IMR-90 (cell line): ENCODE measurements at regions not wholly inside any gene's neighbourhood (a gene's known extent, or its start where the extent isn't known, plus 50 kb on each side); places are given as distances from the start of the nearest gene placed in this dataset.

Experiments used
- CEBPB ChIP-seq: IDR thresholded peaks from 2 replicates; pipeline ENCODE4 v1.6.1; 2012; ENCODE audit warnings: low read depth, low read length, improper control_type of control experiment
- CHD1 ChIP-seq: IDR thresholded peaks from 2 replicates; pipeline ENCODE4 v1.6.1; 2012; ENCODE audit warnings: low read depth, low read length, improper control_type of control experiment
- FOS ChIP-seq: fragments of 150-350 bp; IDR thresholded peaks from 2 replicates; pipeline ENCODE4 v1.6.1; 2016; ENCODE audit warnings: low read depth, low read length
- MAFK ChIP-seq: IDR thresholded peaks from 2 replicates; pipeline ENCODE4 v1.6.1; 2012; ENCODE audit warnings: low read depth, low read length, improper control_type of control experiment
- MAZ ChIP-seq: IDR thresholded peaks from 2 replicates; pipeline ENCODE4 v1.6.1; 2012; ENCODE audit warnings: low read depth, mild to moderate bottlenecking, low read length, improper control_type of control experiment, moderate library complexity, borderline replicate concordance
- POLR2A ChIP-seq: IDR thresholded peaks from 2 replicates; pipeline ENCODE4 v1.6.1; 2012; ENCODE audit warnings: mild to moderate bottlenecking, low read depth, low read length
- RAD21 ChIP-seq: IDR thresholded peaks from 2 replicates; pipeline ENCODE4 v1.6.1; 2012; ENCODE audit warnings: low read length, improper control_type of control experiment
- RCOR1 ChIP-seq: IDR thresholded peaks from 2 replicates; pipeline ENCODE4 v1.6.1; 2012; ENCODE audit warnings: mild to moderate bottlenecking, low read length, improper control_type of control experiment; ENCODE audit not compliant: insufficient replicate concordance
- RFX5 ChIP-seq: IDR thresholded peaks from 2 replicates; pipeline ENCODE4 v1.8.0; 2012; ENCODE audit warnings: low read depth, mild to moderate bottlenecking, low read length, moderate library complexity
- SMC3 ChIP-seq: fragments of 150-350 bp; IDR thresholded peaks from 2 replicates; pipeline ENCODE4 v1.6.1; 2016; ENCODE audit warnings: low read depth, mild to moderate bottlenecking, antibody characterized with exemption, low read length, moderate library complexity
- TF ChIP-seq, protein P1 (sequence below): conservative IDR thresholded peaks from 2 replicates; pipeline ENCODE4 v1.5.1; 2012; ENCODE audit warnings: mild to moderate bottlenecking, low read depth, low read length, improper control_type of control experiment
- TF ChIP-seq, protein P2 (sequence below): fragments of 150-350 bp; IDR thresholded peaks from 2 replicates; pipeline ENCODE4 v1.6.1; 2016; ENCODE audit warnings: low read depth, mild to moderate bottlenecking, low read length, moderate library complexity, borderline replicate concordance
- TF ChIP-seq, protein P3 (sequence below): fragments of 150-350 bp; IDR thresholded peaks from 2 replicates; pipeline ENCODE4 v1.6.1; 2017; ENCODE audit warnings: mild to moderate bottlenecking, antibody characterized with exemption, low read length, low read depth

DNA sequence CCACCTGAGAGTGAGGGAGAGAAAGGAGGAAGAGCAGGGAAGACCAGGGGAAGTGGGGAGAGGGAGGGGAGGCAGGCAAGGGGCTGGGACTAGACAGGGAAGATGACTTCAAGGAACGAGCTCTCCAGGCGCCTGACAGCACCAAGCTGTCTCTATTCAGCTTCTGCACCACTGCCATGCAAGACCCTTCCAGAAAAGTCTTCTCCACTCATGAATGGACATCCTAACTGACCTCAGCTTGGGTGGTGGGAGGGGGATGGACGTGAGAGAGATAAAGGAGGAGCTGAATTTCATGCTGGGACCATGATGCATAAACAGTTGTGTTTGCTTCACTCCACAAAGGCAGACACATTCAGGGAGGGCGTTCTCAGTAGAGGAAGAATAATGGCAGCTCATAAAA lies 206.4 kb upstream of the ARL4C start:
- no peak for TF ChIP-seq POLR2A
- TF ChIP-seq, protein P1, sequence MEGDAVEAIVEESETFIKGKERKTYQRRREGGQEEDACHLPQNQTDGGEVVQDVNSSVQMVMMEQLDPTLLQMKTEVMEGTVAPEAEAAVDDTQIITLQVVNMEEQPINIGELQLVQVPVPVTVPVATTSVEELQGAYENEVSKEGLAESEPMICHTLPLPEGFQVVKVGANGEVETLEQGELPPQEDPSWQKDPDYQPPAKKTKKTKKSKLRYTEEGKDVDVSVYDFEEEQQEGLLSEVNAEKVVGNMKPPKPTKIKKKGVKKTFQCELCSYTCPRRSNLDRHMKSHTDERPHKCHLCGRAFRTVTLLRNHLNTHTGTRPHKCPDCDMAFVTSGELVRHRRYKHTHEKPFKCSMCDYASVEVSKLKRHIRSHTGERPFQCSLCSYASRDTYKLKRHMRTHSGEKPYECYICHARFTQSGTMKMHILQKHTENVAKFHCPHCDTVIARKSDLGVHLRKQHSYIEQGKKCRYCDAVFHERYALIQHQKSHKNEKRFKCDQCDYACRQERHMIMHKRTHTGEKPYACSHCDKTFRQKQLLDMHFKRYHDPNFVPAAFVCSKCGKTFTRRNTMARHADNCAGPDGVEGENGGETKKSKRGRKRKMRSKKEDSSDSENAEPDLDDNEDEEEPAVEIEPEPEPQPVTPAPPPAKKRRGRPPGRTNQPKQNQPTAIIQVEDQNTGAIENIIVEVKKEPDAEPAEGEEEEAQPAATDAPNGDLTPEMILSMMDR: no peak
- TF ChIP-seq, protein P2, sequence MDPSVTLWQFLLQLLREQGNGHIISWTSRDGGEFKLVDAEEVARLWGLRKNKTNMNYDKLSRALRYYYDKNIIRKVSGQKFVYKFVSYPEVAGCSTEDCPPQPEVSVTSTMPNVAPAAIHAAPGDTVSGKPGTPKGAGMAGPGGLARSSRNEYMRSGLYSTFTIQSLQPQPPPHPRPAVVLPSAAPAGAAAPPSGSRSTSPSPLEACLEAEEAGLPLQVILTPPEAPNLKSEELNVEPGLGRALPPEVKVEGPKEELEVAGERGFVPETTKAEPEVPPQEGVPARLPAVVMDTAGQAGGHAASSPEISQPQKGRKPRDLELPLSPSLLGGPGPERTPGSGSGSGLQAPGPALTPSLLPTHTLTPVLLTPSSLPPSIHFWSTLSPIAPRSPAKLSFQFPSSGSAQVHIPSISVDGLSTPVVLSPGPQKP: no peak
- TF ChIP-seq MAFK: no peak
- no peak for TF ChIP-seq SMC3
- no peak for TF ChIP-seq RCOR1
- TF ChIP-seq RFX5: no peak
- no peak for TF ChIP-seq RAD21
- no peak for TF ChIP-seq FOS
- TF ChIP-seq, protein P3, sequence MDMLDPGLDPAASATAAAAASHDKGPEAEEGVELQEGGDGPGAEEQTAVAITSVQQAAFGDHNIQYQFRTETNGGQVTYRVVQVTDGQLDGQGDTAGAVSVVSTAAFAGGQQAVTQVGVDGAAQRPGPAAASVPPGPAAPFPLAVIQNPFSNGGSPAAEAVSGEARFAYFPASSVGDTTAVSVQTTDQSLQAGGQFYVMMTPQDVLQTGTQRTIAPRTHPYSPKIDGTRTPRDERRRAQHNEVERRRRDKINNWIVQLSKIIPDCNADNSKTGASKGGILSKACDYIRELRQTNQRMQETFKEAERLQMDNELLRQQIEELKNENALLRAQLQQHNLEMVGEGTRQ: no peak
- no peak for TF ChIP-seq CEBPB
- no peak for TF ChIP-seq MAZ
- TF ChIP-seq CHD1: no peak
